IMR-90 (cell line): ENCODE measurements at regions not wholly inside any gene's neighbourhood (a gene's known extent, or its start where the extent isn't known, plus 50 kb on each side); places are given as distances from the start of the nearest gene placed in this dataset.

Source experiments
- ATAC-seq: fragments of 200-7000 bp; cut with Tn5 transposase; 2 replicates; pipeline ENCODE4 v1.9.1; 2020; ENCODE audit warnings: low read depth, mild to moderate bottlenecking, moderate library complexity
- BruUV-seq: library from RNA; stranded (reverse); fragments of 400-500 nt; replicated peaks from 2 replicates; lab custom pipeline; 2021; lab: Mats Ljungman, UMichigan
- CTCF ChIA-PET: fragments of 300-600 bp; formaldehyde crosslinking; extraction: SDS; loops from one replicate; lab custom pipeline; 2021; ENCODE audit warnings: antibody characterized with exemption; lab: Yijun Ruan, JAX
- POLR2A ChIA-PET: fragments of 300-600 bp; sonication (Branson Sonifier 250); formaldehyde crosslinking; loops from one replicate; lab custom pipeline; 2022; ENCODE audit warnings: antibody characterized with exemption; ENCODE audit not compliant: unreplicated experiment; lab: Charles Lee
- DNase-seq: peaks from one replicate; pipeline ENCODE4 v3.0.0; 2013
- H2AFZ ChIP-seq: replicated peaks from 2 replicates; pipeline ENCODE3; 2013; ENCODE audit warnings: low read length, mild to moderate bottlenecking; ENCODE audit not compliant: poor library complexity
- H2AK5ac ChIP-seq: 2 replicates; pipeline ENCODE4 v1.6.1; 2013; ENCODE audit warnings: low read depth, low read length, inconsistent platforms
- H2AK9ac ChIP-seq: replicated peaks from 2 replicates; pipeline ENCODE3; 2013; ENCODE audit warnings: mild to moderate bottlenecking, low read depth, low read length, moderate library complexity; ENCODE audit not compliant: poor library complexity
- H2BK120ac ChIP-seq: 2 replicates; pipeline ENCODE4 v1.6.1; 2013; ENCODE audit warnings: low read depth, low read length, inconsistent platforms
- H2BK15ac ChIP-seq: 3 replicates; pipeline ENCODE4 v1.6.1; 2013; ENCODE audit warnings: low read depth, low read length, inconsistent platforms
- H2BK20ac ChIP-seq: 2 replicates; pipeline ENCODE4 v1.6.1; 2013; ENCODE audit warnings: low read depth, mild to moderate bottlenecking, inconsistent platforms, low read length, moderate library complexity
- H2BK5ac ChIP-seq: 2 replicates; pipeline ENCODE4 v1.6.1; 2013; ENCODE audit warnings: mild to moderate bottlenecking, low read depth, low read length, inconsistent platforms; ENCODE audit not compliant: poor library complexity, severe bottlenecking
- H3K14ac ChIP-seq: replicated peaks from 2 replicates; pipeline ENCODE4 v1.6.1; 2013; ENCODE audit warnings: low read depth, low read length, inconsistent platforms
- H3K18ac ChIP-seq: 2 replicates; pipeline ENCODE4 v1.6.1; 2013; ENCODE audit warnings: low read depth, low read length, control low read depth
- H3K23ac ChIP-seq: 2 replicates; pipeline ENCODE4 v1.6.1; 2013; ENCODE audit warnings: low read depth, low read length, inconsistent platforms
- H3K27ac ChIP-seq: 2 replicates; pipeline ENCODE4 v1.5.1; 2013; ENCODE audit warnings: mild to moderate bottlenecking, control low read depth, low read length; ENCODE audit not compliant: insufficient read depth
- H3K27me3 ChIP-seq: 2 replicates; pipeline ENCODE4 v1.6.1; 2013; ENCODE audit warnings: low read length; ENCODE audit not compliant: control insufficient read depth, insufficient read depth
- H3K36me3 ChIP-seq: 2 replicates; pipeline ENCODE4 v1.6.1; 2013; ENCODE audit warnings: low read length, mixed read lengths; ENCODE audit not compliant: control insufficient read depth, insufficient read depth
- H3K4ac ChIP-seq: 2 replicates; pipeline ENCODE4 v1.6.1; 2013; ENCODE audit warnings: low read depth, low read length, inconsistent platforms
- H3K4me1 ChIP-seq: 2 replicates; pipeline ENCODE4 v1.6.1; 2013; ENCODE audit warnings: low read length, mixed read lengths; ENCODE audit not compliant: control insufficient read depth, insufficient read depth
- H3K4me2 ChIP-seq: 2 replicates; pipeline ENCODE4 v1.6.1; 2013; ENCODE audit warnings: low read depth, mild to moderate bottlenecking, control low read depth, low read length, moderate library complexity
- H3K4me3 ChIP-seq: 2 replicates; pipeline ENCODE4 v1.5.1; 2013; ENCODE audit warnings: low read depth, mild to moderate bottlenecking, control low read depth, low read length, moderate library complexity; ENCODE audit not compliant: insufficient read depth
- H3K56ac ChIP-seq: 2 replicates; pipeline ENCODE4 v1.6.1; 2013; ENCODE audit warnings: low read length, inconsistent platforms; ENCODE audit not compliant: insufficient read depth; ENCODE audit errors: extremely low read depth
- H3K79me1 ChIP-seq, 2 experiments: 2 replicates each; pipeline ENCODE4 v1.6.1; 2013; ENCODE audit warnings: low read length in 2 of 2, inconsistent platforms in 1 of 2, low read depth in 1 of 2
- H3K9ac ChIP-seq: 2 replicates; pipeline ENCODE4 v1.6.1; 2013; ENCODE audit warnings: low read depth, low read length, control low read depth
- H3K9me1 ChIP-seq: 2 replicates; pipeline ENCODE4 v1.6.1; 2013; ENCODE audit warnings: low read length, inconsistent platforms; ENCODE audit not compliant: insufficient read depth
- H3K9me3 ChIP-seq: 2 replicates; pipeline ENCODE4 v1.6.1; 2013; ENCODE audit warnings: low read length; ENCODE audit not compliant: control insufficient read depth, insufficient read depth
- H4K20me1 ChIP-seq: 2 replicates; pipeline ENCODE4 v1.6.1; 2013; ENCODE audit warnings: low read length, inconsistent platforms; ENCODE audit not compliant: insufficient read depth
- H4K5ac ChIP-seq: 2 replicates; pipeline ENCODE4 v1.6.1; 2013; ENCODE audit warnings: mild to moderate bottlenecking, low read depth, low read length, control low read depth
- H4K8ac ChIP-seq, 2 experiments: 2 replicates each; pipeline ENCODE4 v1.6.1; 2013; ENCODE audit warnings: low read depth in 2 of 2, low read length in 2 of 2, control low read depth in 1 of 2, inconsistent platforms in 1 of 2
- H4K91ac ChIP-seq: 2 replicates; pipeline ENCODE4 v1.6.1; 2013; ENCODE audit warnings: low read depth, low read length, inconsistent platforms; ENCODE audit not compliant: insufficient read depth
- BHLHE40 ChIP-seq: fragments of 150-350 bp; IDR thresholded peaks from 2 replicates; pipeline ENCODE4 v1.6.1; 2016; ENCODE audit warnings: mild to moderate bottlenecking, low read depth, low read length
- CEBPB ChIP-seq: IDR thresholded peaks from 2 replicates; pipeline ENCODE4 v1.6.1; 2012; ENCODE audit warnings: low read depth, low read length, improper control_type of control experiment
- FOS ChIP-seq: fragments of 150-350 bp; IDR thresholded peaks from 2 replicates; pipeline ENCODE4 v1.6.1; 2016; ENCODE audit warnings: low read depth, low read length
- MXI1 ChIP-seq: IDR thresholded peaks from 2 replicates; pipeline ENCODE4 v1.6.1; 2012; ENCODE audit warnings: low read depth, mild to moderate bottlenecking, low read length, moderate library complexity, borderline replicate concordance
- WGBS, 2 experiments: methylation state at CpG; one replicate each; pipeline versions ENCODE4 v1.1.5 to v1.1.7; 2013; ENCODE audit warnings: missing lambda C conversion rate in 2 of 2; ENCODE audit not compliant: insufficient read length in 1 of 2; ENCODE audit errors: extremely low coverage in 2 of 2; 5-methylcytosine and 5-hydroxymethylcytosine counted together
- dilution Hi-C: fragments of 300-500 bp; cut with HindIII; formaldehyde crosslinking; loops from one replicate; pipeline ENCODE4 v1.14.3; 2018; ENCODE audit warnings: low sequenced_read_pairs; ENCODE audit not compliant: unreplicated experiment
- in situ Hi-C: fragments of 300-500 bp; cut with MboI; formaldehyde crosslinking; loops from 3 replicates; pipeline ENCODE4 v1.14.3; 2019; ENCODE audit warnings: low sequenced_read_pairs, inconsistent platforms, mixed read lengths
- intact Hi-C: fragments of 100-400 bp; cut with micrococcal nuclease; formaldehyde crosslinking; loops from 2 replicates; pipeline ENCODE4 v1.10.0; 2022
- TF ChIP-seq, protein P1 (sequence below): fragments of 150-350 bp; IDR thresholded peaks from 2 replicates; pipeline ENCODE4 v1.6.1; 2016; ENCODE audit warnings: low read depth, mild to moderate bottlenecking, low read length, moderate library complexity, borderline replicate concordance

DNA sequence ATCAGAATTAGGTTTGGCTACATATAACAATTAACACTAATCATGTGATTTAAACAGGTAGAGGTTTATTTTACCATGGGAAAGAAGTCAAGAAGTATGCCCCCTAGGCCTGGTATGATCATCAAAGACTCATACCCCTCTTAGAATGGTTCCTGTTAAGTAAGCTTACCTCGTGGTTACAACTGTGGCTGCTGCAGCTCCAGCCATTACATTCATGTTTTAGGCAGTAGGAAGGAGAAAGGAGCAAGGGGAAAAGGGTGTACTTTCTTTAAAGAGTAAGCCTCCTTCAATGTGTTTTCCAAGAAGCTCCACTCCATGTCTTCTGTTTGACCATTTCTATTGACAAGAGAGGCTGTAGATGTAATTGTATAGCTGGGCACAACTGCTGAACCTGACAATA lies 94.9 kb upstream of the GATB start:
- Histone ChIP-seq H2AFZ (no peak overlapping the region), H4K5ac (no peak overlapping the region), H4K8ac (no peak overlapping the region), H3K36me3 (no peaks in the 10 kb centered on the region), H3K4me2 (no peak overlapping the region), H2BK20ac (no peak overlapping the region), H3K4me1 (no peaks in the 10 kb centered on the region), H2BK15ac (no peak overlapping the region), H3K56ac (no peak overlapping the region), H3K9me3 (no peaks in the 10 kb centered on the region), H3K9ac (no peak overlapping the region), H2AK9ac (no peak overlapping the region), H3K27me3 (peaks cover 9% of the 10 kb centered on the region; the same call in 1 of the 2 replicates), H2AK5ac (no peak overlapping the region), H3K9me1 (0 out of 2 replicates have a peak, but pooled peaks cover 2% of the 10 kb centered on the region), H2BK5ac (no peak overlapping the region), H3K27ac (no peak overlapping the region), H2BK120ac (no peak overlapping the region), H3K14ac (no peak overlapping the region), H3K4ac (no peak overlapping the region), H3K23ac (no peak overlapping the region), H4K20me1 (no peaks in the 10 kb centered on the region), H3K4me3 (no peak overlapping the region), H3K18ac (no peak overlapping the region), H3K79me1 (no peaks in the 10 kb centered on the region), H4K91ac (no peak overlapping the region)
- ChIA-PET CTCF (no interaction called here), POLR2A (no interaction called here)
- intact Hi-C loops: no loop called here
- BruUV-seq: no TSS peak
- no CpG with 5 or more reads among the region's 1 CpG for WGBS, 2 experiments
- DNase-seq: no peak
- in situ Hi-C loops: no loop called here
- ATAC-seq: no peak
- dilution Hi-C loops: no loop called here
- TF ChIP-seq FOS (no peak), CEBPB (no peak), MXI1 (no peak), BHLHE40 (no peak)
- TF ChIP-seq, protein P1, sequence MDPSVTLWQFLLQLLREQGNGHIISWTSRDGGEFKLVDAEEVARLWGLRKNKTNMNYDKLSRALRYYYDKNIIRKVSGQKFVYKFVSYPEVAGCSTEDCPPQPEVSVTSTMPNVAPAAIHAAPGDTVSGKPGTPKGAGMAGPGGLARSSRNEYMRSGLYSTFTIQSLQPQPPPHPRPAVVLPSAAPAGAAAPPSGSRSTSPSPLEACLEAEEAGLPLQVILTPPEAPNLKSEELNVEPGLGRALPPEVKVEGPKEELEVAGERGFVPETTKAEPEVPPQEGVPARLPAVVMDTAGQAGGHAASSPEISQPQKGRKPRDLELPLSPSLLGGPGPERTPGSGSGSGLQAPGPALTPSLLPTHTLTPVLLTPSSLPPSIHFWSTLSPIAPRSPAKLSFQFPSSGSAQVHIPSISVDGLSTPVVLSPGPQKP: no peak
